WTC11 (cell line): ENCODE measurements at regions not wholly inside any gene's neighbourhood (a gene's known extent, or its start where the extent isn't known, plus 50 kb on each side); places are given as distances from the start of the nearest gene placed in this dataset.

Experiments used
- CREB1 ChIP-seq: sonication (generic); formaldehyde crosslinking; IDR thresholded peaks from 2 replicates; pipeline ENCODE4 v1.8.0; 2023; ENCODE audit warnings: mild to moderate bottlenecking, missing genetic modification reagents
- ETV6 ChIP-seq: sonication (generic); formaldehyde crosslinking; IDR thresholded peaks from 2 replicates; pipeline ENCODE4 v1.8.1; 2022; ENCODE audit warnings: mild to moderate bottlenecking, missing genetic modification reagents
- JUN ChIP-seq: sonication (generic); formaldehyde crosslinking; IDR thresholded peaks from 2 replicates; pipeline ENCODE4 v1.8.0; 2023; ENCODE audit warnings: mild to moderate bottlenecking, missing genetic modification reagents
- RELA ChIP-seq: sonication (generic); formaldehyde crosslinking; IDR thresholded peaks from 2 replicates; pipeline ENCODE4 v1.8.1; 2022; ENCODE audit warnings: missing genetic modification reagents, mild to moderate bottlenecking, borderline replicate concordance
- TCF7 ChIP-seq: sonication (generic); formaldehyde crosslinking; IDR thresholded peaks from 2 replicates; pipeline ENCODE4 v1.8.0; 2022; ENCODE audit warnings: mild to moderate bottlenecking, low read depth, missing genetic modification reagents, moderate library complexity
- TEAD4 ChIP-seq: sonication (generic); formaldehyde crosslinking; IDR thresholded peaks from 2 replicates; pipeline ENCODE4 v1.8.0; 2022; ENCODE audit warnings: mild to moderate bottlenecking, missing genetic modification reagents
- ZNF263 ChIP-seq: sonication (generic); formaldehyde crosslinking; IDR thresholded peaks from 2 replicates; pipeline ENCODE4 v1.8.1; 2022; ENCODE audit warnings: low read depth, mild to moderate bottlenecking, moderate library complexity, missing genetic modification reagents
- TF ChIP-seq, protein P1 (sequence below): sonication (generic); formaldehyde crosslinking; IDR thresholded peaks from 2 replicates; pipeline ENCODE4 v1.8.1; 2022; ENCODE audit warnings: mild to moderate bottlenecking, moderate library complexity, missing genetic modification reagents
- TF ChIP-seq, protein P2 (sequence below): fragments of 200-600 bp; IDR thresholded peaks from 2 replicates; pipeline ENCODE4 v1.8.0; 2022; ENCODE audit warnings: antibody characterized with exemption
- TF ChIP-seq, protein P3 (sequence below): sonication (generic); formaldehyde crosslinking; IDR thresholded peaks from 2 replicates; pipeline ENCODE4 v1.8.0; 2022; ENCODE audit warnings: mild to moderate bottlenecking, missing genetic modification reagents
- TF ChIP-seq, protein P4 (sequence below): fragments of 250-450 bp; sonication (Bioruptor Pico); IDR thresholded peaks from 2 replicates; pipeline ENCODE4 v1.9.0; 2021; ENCODE audit warnings: mild to moderate bottlenecking, borderline replicate concordance
- TF ChIP-seq, protein P5 (sequence below): sonication (generic); formaldehyde crosslinking; conservative IDR thresholded peaks from 2 replicates; pipeline ENCODE4 v1.8.1; 2023; ENCODE audit warnings: mild to moderate bottlenecking, low read depth, missing genetic modification reagents, moderate library complexity

DNA sequence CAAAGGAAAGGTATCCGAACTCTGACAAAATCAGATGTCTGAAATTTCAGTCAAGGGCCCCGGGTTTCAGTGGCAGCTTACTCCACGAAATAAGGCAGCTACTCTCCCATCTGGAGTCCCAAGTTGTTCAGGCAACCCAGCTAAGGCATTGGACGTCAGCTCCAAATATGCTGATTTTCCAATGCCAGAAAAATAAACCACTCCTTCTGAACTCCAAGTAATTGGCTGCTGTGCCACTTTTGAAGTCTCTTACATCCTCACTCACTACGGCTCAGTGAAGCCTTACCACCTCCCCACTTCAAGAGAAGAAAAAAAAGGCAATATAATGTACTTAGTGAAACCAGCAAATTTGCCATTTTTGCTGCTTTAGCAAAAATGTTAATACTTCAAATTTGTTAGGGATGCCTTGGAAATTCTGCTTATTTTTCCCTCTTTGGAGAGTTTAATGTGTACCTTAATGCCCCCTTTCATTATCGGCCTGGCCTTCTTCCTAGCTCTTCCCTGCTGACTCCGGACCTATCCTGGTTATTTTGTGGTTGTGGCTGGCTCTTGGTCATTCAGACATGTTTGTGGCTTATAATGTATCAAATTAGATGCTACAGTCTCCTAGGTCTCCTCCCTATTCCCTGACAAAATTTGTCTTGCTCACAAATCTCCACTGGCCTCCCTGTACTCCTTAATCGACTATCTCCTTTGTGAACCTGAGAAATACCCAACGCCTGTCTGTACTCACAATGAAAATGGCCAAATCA is 589.2 kb upstream of the ZEB2 start:
- TF ChIP-seq, protein P1, sequence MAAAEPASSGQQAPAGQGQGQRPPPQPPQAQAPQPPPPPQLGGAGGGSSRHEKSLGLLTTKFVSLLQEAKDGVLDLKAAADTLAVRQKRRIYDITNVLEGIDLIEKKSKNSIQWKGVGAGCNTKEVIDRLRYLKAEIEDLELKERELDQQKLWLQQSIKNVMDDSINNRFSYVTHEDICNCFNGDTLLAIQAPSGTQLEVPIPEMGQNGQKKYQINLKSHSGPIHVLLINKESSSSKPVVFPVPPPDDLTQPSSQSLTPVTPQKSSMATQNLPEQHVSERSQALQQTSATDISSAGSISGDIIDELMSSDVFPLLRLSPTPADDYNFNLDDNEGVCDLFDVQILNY, result no peak
- TF ChIP-seq TCF7 (no peak), ZNF263 (CRISPR knock-in tag) (no peak), JUN (CRISPR knock-in tag) (no peak), CREB1 (CRISPR knock-in tag) (no peak), TEAD4 (CRISPR knock-in tag) (no peak), ETV6 (CRISPR knock-in tag) (no peak), RELA (no peak)
- TF ChIP-seq, protein P2, sequence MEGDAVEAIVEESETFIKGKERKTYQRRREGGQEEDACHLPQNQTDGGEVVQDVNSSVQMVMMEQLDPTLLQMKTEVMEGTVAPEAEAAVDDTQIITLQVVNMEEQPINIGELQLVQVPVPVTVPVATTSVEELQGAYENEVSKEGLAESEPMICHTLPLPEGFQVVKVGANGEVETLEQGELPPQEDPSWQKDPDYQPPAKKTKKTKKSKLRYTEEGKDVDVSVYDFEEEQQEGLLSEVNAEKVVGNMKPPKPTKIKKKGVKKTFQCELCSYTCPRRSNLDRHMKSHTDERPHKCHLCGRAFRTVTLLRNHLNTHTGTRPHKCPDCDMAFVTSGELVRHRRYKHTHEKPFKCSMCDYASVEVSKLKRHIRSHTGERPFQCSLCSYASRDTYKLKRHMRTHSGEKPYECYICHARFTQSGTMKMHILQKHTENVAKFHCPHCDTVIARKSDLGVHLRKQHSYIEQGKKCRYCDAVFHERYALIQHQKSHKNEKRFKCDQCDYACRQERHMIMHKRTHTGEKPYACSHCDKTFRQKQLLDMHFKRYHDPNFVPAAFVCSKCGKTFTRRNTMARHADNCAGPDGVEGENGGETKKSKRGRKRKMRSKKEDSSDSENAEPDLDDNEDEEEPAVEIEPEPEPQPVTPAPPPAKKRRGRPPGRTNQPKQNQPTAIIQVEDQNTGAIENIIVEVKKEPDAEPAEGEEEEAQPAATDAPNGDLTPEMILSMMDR, result no peak
- TF ChIP-seq, protein P3, sequence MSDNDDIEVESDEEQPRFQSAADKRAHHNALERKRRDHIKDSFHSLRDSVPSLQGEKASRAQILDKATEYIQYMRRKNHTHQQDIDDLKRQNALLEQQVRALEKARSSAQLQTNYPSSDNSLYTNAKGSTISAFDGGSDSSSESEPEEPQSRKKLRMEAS (CRISPR knock-in tag), result no peak
- TF ChIP-seq, protein P4, sequence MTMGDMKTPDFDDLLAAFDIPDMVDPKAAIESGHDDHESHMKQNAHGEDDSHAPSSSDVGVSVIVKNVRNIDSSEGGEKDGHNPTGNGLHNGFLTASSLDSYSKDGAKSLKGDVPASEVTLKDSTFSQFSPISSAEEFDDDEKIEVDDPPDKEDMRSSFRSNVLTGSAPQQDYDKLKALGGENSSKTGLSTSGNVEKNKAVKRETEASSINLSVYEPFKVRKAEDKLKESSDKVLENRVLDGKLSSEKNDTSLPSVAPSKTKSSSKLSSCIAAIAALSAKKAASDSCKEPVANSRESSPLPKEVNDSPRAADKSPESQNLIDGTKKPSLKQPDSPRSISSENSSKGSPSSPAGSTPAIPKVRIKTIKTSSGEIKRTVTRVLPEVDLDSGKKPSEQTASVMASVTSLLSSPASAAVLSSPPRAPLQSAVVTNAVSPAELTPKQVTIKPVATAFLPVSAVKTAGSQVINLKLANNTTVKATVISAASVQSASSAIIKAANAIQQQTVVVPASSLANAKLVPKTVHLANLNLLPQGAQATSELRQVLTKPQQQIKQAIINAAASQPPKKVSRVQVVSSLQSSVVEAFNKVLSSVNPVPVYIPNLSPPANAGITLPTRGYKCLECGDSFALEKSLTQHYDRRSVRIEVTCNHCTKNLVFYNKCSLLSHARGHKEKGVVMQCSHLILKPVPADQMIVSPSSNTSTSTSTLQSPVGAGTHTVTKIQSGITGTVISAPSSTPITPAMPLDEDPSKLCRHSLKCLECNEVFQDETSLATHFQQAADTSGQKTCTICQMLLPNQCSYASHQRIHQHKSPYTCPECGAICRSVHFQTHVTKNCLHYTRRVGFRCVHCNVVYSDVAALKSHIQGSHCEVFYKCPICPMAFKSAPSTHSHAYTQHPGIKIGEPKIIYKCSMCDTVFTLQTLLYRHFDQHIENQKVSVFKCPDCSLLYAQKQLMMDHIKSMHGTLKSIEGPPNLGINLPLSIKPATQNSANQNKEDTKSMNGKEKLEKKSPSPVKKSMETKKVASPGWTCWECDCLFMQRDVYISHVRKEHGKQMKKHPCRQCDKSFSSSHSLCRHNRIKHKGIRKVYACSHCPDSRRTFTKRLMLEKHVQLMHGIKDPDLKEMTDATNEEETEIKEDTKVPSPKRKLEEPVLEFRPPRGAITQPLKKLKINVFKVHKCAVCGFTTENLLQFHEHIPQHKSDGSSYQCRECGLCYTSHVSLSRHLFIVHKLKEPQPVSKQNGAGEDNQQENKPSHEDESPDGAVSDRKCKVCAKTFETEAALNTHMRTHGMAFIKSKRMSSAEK (CRISPR knock-in tag), result no peak
- TF ChIP-seq, protein P5, sequence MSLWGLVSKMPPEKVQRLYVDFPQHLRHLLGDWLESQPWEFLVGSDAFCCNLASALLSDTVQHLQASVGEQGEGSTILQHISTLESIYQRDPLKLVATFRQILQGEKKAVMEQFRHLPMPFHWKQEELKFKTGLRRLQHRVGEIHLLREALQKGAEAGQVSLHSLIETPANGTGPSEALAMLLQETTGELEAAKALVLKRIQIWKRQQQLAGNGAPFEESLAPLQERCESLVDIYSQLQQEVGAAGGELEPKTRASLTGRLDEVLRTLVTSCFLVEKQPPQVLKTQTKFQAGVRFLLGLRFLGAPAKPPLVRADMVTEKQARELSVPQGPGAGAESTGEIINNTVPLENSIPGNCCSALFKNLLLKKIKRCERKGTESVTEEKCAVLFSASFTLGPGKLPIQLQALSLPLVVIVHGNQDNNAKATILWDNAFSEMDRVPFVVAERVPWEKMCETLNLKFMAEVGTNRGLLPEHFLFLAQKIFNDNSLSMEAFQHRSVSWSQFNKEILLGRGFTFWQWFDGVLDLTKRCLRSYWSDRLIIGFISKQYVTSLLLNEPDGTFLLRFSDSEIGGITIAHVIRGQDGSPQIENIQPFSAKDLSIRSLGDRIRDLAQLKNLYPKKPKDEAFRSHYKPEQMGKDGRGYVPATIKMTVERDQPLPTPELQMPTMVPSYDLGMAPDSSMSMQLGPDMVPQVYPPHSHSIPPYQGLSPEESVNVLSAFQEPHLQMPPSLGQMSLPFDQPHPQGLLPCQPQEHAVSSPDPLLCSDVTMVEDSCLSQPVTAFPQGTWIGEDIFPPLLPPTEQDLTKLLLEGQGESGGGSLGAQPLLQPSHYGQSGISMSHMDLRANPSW, result no peak
